Progenitor cell of endocrine pancreas (in vitro differentiated cells): ENCODE measurements at regions not wholly inside any gene's neighbourhood (a gene's known extent, or its start where the extent isn't known, plus 50 kb on each side); places are given as distances from the start of the nearest gene placed in this dataset.

ENCODE experiments used
- DNase-seq: peaks from one replicate; pipeline ENCODE4 v3.0.0; 2021; ENCODE audit warnings: low spot score; ENCODE audit not compliant: unreplicated experiment
- H3K27ac Mint-ChIP-seq: 2 replicates; pipeline ENCODE4 v1.8.0; 2021; ENCODE audit warnings: mild to moderate bottlenecking, moderate library complexity, mixed read lengths
- H3K27me3 Mint-ChIP-seq: 2 replicates; pipeline ENCODE4 v1.8.0; 2021; ENCODE audit warnings: mixed read lengths
- H3K36me3 Mint-ChIP-seq: 2 replicates; pipeline ENCODE4 v1.8.0; 2022; ENCODE audit warnings: mixed read lengths; ENCODE audit not compliant: insufficient read depth
- H3K4me1 Mint-ChIP-seq: 2 replicates; pipeline ENCODE4 v1.8.0; 2021; ENCODE audit warnings: low read depth, mixed read lengths
- H3K4me3 Mint-ChIP-seq: 2 replicates; pipeline ENCODE4 v1.8.0; 2021; ENCODE audit warnings: low read depth, mild to moderate bottlenecking, moderate library complexity, mixed read lengths
- H3K9me3 Mint-ChIP-seq: 2 replicates; pipeline ENCODE4 v1.8.0; 2021; ENCODE audit warnings: low read depth, mixed read lengths
- TF ChIP-seq, protein P1 (sequence below): fragments of 200-600 bp; sonication (generic); IDR thresholded peaks from one replicate; pipeline ENCODE4 v1.5.0; 2021; ENCODE audit warnings: antibody characterized with exemption, mild to moderate bottlenecking; ENCODE audit not compliant: unreplicated experiment

DNA sequence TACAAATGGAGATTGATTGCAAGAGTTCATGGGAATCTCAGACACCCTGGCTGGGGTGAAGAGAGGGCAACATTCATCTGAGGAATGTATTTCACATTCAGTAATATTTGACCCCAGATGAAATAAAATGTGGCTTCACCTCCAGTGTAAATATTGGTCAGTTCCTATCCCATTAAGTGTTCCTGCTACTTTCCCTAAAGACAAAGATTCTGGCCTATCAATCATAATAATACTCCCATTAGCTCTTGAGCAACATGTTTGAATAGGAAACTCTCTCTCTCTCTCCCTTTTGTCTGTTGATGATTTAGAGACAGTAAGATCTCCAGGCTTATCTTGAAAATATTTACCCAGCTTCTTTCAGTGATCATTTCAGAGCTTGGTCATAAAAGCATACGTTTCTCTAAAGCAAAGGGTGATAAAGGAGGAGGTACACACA is 70.1 kb downstream of the KCNJ2 start:
- Mint-ChIP-seq H3K4me1 (peaks cover 13% of the 10 kb centered on the region), H3K27me3 (peaks cover 5% of the 10 kb centered on the region), H3K9me3 (peaks cover 8% of the 10 kb centered on the region), H3K36me3 (no peaks in the 10 kb centered on the region), H3K4me3 (no peak overlapping the region), H3K27ac (no peak overlapping the region)
- TF ChIP-seq, protein P1, sequence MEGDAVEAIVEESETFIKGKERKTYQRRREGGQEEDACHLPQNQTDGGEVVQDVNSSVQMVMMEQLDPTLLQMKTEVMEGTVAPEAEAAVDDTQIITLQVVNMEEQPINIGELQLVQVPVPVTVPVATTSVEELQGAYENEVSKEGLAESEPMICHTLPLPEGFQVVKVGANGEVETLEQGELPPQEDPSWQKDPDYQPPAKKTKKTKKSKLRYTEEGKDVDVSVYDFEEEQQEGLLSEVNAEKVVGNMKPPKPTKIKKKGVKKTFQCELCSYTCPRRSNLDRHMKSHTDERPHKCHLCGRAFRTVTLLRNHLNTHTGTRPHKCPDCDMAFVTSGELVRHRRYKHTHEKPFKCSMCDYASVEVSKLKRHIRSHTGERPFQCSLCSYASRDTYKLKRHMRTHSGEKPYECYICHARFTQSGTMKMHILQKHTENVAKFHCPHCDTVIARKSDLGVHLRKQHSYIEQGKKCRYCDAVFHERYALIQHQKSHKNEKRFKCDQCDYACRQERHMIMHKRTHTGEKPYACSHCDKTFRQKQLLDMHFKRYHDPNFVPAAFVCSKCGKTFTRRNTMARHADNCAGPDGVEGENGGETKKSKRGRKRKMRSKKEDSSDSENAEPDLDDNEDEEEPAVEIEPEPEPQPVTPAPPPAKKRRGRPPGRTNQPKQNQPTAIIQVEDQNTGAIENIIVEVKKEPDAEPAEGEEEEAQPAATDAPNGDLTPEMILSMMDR, result no peak
- DNase-seq, result no peak

DNA sequence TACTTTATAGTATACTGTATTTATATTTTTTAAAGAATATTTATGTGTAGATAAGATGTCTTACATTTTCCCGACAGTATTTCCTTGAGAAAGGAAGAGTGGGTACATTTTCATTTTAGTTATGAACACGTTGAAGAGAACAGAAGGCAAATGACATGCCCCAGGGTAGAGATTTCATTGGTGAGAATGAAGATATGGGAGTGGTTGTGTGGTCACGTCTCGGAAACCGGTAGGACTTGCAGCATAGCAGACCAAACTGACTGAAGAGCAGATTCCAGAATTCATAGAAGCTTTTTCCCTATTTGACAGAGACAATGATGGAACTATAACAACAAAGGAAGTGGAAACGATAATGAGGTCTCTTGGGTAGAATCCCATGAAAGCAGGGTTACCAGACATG is 71.7 kb downstream of the KCNJ2 start:
- peaks cover 5% of the 10 kb centered on the region for H3K27me3 Mint-ChIP-seq
- no peak overlapping the region for H3K4me3 Mint-ChIP-seq
- peaks cover 13% of the 10 kb centered on the region for H3K4me1 Mint-ChIP-seq
- H3K9me3 Mint-ChIP-seq, result peaks cover 5% of the 10 kb centered on the region
- no peak overlapping the region for H3K27ac Mint-ChIP-seq
- no peaks in the 10 kb centered on the region for H3K36me3 Mint-ChIP-seq
- TF ChIP-seq, protein P1, result no peak
- DNase-seq, result no peak

DNA sequence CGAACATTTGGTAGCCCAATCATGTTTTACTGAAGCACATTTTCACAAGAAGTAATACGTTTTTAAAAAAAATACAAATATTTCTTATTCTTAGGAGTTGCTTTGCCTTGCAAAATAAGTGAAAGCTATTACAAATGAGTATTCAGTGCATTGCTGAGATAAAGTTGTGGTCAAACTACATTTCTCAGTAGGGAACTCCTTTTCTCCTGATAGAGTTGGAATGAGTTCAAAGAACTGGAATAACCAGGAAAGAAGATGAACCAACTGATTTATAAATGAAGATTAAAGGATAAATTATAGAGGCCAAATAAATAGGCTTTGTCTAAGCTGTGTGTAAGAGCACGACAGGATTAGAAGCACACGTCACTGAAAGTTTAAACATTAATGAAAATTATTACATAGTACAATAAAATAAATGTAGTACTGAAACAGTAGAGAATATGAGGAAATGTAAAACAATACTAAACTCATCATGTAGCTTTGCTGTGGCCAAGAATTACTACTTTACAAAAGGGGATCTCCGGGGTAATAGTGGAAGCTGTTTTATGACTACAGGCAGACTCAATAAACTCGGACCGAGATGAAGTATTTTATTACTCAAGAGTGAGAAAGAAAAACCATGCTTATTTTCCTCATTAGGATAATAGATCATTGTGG is 73.6 kb downstream of the KCNJ2 start:
- H3K9me3 Mint-ChIP-seq, result peaks cover 3% of the 10 kb centered on the region

DNA sequence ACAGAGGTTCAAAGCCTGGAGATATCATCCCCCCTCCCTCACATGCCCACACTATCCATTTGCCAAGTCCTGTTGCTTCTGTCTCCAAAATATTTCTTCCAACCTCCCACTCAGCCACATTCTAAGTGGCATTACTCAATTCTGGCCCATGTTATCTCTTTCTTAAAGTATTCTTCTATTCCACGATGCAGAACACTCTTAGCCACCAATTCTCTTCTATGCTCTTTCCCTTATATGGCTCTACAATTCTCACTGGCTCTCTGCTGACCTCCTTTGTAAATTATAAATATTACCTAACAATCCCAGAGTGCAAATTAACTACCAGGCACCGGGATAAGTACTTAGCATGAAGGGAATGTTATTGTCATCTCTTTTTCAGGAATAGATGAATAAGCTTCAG is 82.4 kb downstream of the KCNJ2 start:
- H3K36me3 Mint-ChIP-seq, result no peaks in the 10 kb centered on the region
- H3K9me3 Mint-ChIP-seq, result peaks cover 4% of the 10 kb centered on the region
- DNase-seq, result no peak
- TF ChIP-seq, protein P1, result no peak
- peaks cover 3% of the 10 kb centered on the region for H3K4me1 Mint-ChIP-seq
- no peak overlapping the region for H3K27ac Mint-ChIP-seq
- H3K27me3 Mint-ChIP-seq, result peaks cover 2% of the 10 kb centered on the region
- no peak overlapping the region for H3K4me3 Mint-ChIP-seq

More for the DNA sequence above, 73.6 kb downstream of the KCNJ2 start:
- DNase-seq, result no peak
- Mint-ChIP-seq H3K36me3 (no peaks in the 10 kb centered on the region), H3K4me3 (no peak overlapping the region), H3K27me3 (peaks cover 5% of the 10 kb centered on the region), H3K27ac (no peak overlapping the region), H3K4me1 (peaks cover 13% of the 10 kb centered on the region)
- TF ChIP-seq, protein P1, result no peak

DNA sequence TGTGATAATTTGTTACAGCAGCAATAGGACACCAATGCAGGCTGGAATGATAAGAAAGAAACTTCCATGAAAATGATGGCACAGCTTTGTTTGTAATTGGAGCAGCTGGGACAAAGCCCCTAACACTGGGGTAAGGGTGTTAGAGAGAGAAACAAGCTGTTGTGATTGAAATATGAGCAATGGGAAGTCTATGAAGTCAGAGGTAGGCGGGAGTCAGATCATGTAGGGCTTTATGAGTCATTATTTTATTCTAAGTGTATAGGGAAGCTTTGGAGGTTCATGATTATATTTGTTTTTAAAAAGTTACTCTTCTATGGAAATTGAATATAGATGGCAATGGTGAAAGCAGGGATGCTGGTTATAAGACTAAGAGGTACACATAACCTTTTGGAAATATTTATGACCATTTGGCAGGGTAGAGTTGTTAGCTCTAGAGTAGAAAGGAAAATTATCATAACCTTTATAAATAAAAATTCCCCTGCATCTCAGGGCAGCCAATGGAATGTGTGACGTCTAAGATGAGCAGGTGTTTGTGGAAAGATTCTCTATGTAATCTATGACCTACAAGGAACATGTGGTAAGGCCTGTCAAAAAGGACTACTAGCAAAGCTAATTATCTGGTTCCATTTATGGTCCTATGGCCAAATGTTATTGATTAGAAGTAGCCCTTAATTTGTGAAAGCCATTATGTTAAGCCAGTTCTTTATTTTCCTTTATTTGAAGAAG is 85.6 kb downstream of the KCNJ2 start:
- TF ChIP-seq, protein P1, result no peak
- no peaks in the 10 kb centered on the region for H3K36me3 Mint-ChIP-seq
- no peak for DNase-seq
- no peak overlapping the region for H3K27ac Mint-ChIP-seq
- no peaks in the 10 kb centered on the region for H3K9me3 Mint-ChIP-seq
- H3K27me3 Mint-ChIP-seq, result peaks cover 3% of the 10 kb centered on the region
- H3K4me3 Mint-ChIP-seq, result no peak overlapping the region
- peaks cover 4% of the 10 kb centered on the region for H3K4me1 Mint-ChIP-seq
